HG03108 (cell line): ENCODE measurements at regions not wholly inside any gene's neighbourhood (a gene's known extent, or its start where the extent isn't known, plus 50 kb on each side); places are given as distances from the start of the nearest gene placed in this dataset.
A peak's percentile ranks its signal among the peaks of the same experiment; 100 is the strongest.

Source experiments
- ATAC-seq: cut with Tn5 transposase; IDR thresholded peaks from one replicate; pipeline ENCODE4 v1.9.1; 2021; ENCODE audit warnings: moderate library complexity; ENCODE audit not compliant: unreplicated experiment

DNA sequence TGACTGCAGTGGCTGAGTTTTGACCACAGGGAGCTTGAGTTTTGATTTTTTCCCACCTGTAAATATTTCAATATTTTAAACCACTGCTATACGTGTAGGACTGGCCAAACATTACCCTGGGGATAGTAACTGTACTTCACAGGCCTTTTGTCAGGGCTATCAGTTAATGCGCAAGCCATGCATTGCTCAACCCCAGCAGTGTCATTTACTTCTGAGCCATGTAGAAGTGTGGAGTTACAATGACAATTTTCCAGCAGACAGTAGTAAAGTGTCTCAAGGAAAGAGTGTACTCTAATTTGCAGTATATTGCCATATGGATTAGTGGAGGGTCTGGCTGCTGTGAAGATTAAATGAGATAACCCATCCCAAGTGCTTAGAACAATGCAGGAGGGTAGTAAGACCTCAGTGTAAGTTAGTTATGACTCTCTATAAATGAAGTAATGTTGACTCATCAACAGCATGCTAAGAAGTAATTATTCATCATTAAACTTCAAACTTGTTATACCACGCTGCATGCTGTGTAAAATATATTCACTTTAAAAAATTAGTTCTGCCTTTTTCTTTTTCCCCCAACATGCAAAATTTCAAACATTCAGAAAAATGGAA is 489.2 kb downstream of the KDM4C start:
- no peak for ATAC-seq

DNA sequence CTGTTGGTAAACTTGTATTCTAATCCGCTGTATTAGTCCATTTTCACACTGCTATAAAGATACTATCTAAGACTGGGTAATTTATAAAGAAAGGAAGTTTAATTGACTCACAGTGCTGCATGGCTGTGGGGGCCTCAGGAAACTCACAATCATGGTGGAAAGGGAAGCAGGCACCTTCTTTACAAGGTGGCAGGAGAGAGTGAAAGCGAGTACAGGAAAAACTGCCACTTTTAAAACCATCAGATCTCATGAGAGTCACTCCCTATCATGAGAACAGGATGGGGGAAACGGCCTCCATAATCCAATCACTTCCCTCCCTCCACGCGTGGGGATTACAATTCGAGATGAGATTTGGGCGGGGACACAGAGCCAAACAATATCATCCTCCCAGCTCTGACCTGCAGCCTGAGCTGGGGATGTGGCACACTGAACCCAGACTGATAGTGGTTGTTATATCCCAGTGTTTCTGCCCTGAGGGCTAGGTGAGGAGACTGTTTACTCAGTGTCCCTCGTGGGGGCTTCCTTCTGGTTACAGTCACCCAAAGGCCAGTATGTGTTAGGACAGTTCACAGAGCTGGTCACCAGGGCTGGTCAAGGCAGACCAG is 488.3 kb downstream of the KDM4C start:
- no peak for ATAC-seq

DNA sequence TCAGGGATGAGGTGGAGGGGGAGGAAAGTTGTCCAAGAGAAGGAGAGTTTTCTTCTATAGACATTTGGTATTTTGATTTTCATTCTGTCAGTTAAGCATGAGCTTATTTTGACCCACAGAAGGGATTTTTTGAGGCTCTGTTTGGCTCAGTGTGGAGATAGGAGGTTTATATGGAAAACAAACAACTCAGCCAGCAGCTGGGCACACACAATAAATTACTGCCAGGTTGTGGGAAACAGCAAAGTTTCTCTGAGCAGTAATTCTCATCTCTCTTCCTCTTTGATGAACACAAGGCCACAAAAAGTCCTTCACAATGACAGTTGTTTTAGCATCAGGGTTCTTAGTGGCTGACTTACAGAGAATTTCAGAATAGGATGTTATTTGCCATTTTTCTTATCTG is 486.1 kb downstream of the KDM4C start:
- ATAC-seq: no peak

DNA sequence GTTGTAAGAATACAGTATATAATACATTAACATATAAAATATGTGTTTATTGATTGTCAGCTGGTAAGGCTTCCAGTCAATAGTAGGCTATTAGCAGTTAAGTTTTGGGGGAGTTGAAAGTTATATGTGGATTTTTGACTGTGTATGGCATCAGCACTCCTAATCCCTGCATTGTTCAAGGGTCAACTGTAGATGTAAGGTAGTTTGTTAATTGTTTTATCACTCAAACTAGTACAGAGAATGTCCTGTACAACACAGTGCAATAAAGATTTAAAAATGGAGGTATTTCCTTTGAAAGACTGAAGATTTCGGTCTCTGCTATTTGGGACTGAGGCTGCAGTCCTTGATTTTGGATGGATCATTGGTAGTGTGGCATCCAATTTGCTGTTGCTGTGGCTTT is 484.4 kb downstream of the KDM4C start:
- ATAC-seq: no peak

DNA sequence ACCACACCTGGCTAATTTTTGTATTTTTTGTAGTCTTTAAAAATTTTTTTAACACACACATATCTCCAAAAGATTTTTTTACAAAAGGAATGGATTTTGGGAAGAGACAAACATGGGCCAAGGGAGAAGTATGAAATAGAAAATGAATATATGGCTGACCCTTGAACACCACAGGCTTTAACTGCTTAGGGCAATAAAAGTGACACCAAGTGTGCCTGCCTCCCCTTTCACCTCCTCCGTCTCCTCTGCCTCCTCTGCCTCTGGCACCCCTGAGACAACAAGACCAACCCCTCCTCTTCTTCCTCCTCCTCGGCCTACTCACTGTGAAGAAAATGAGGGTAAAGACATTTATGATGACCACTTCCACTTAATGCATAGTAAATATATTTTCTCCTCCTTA is 483.9 kb downstream of the KDM4C start:
- no peak for ATAC-seq

DNA sequence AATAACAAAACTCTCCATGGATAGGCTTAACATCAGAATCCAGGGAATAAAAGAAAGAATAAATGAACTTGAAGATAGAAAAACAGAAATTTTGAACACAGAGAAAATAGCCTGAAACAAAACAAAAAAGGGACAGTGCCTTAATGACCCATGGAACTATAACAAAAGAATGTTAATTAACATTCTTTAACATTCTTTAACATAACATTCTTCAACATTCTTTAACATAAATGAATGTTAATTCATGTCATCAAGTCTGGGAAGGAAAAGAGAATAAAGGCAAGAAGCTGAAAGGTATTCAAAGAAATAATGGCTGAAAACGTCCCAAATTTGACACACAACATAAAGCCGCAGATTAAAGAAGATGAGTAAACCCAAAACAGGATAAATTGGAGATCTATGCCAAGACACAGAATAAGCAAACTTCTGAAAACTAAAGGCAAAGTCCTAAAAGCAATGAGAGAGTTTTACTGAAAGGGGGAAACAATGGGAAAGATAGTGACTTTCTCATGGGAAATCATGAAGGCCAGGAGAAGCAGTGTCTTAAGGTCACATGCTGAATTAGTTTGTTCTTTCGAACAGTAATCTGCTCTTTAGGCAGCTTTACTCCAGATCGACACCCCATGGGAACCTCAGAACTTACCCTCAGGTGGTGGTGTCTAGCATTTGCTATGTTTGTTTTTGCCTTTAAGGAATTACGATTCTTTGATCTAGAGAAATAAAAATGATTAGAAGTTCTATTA is 483.0 kb downstream of the KDM4C start:
- no peak for ATAC-seq

DNA sequence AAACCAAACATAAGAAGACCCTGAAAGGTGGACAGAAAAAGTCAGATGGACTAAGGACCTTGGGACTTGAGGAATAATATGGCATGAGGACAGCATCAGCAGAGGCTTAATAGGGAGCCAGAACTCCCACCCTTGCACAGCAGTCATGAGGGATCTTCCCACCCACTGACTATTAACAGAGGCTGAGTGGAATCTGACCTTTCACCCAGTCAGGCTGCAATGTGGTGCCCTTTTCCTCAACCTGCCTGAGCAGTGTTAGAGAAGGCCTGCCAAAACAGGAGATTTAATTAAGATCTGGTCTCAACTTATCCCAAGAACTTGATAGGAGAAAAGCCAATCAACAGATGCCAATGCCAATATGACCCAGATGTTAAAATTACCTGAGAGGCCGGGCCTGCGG is 481.9 kb downstream of the KDM4C start:
- no peak for ATAC-seq

DNA sequence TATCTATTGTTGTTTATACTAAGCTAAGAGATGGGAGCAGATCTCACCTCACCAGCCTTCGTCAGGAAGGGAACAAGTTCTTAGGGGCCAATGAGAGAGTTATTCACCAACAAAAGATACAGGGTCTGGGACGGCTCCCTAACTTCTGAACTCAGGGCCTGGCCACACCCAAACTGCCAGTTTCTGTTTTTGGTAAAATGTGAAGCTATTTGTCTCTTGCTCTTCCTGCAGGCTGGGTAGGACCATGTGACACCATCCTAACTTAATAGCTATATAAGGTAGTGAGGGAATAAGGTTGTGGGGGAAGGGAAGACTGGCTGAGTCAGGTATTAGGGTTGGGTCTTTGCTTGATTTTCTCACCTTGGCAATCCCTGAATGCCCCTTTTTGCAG is 480.5 kb downstream of the KDM4C start:
- ATAC-seq: no peak

DNA sequence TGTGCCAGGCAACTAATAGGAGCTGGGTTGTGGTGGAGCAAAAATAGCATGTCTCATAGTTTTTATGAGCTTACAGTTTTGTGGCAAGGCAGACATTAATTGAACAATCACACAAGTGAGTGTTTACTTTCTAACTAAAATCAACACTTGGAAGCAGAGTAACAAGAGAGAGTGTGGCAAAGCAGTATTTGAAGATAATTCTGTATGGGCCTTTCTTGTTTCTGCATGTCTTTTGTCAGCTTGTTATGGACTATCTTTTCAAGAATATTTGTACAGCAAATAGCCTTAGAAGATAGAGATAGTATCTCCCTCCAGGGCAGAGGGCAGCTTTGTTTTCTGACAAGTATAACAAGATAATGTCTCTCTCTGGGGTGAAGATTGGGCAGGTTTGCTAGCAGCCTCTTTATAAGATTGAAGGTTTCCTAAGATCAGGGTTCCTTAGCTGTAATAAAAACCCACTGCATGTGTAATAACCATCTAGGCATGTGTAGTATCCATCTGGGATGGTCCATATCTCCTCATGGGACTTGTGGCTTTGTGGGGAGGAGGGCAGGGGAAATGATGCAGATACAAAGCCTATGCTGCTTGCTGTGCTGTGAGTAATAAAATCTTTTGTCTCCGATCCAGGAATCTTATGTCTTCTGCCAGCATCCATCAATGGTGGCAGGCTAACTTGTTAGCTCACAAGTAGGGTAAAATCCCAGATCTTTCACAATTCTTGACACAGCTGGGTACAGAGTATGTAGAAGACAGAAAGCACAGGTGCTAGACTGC is 479.9 kb downstream of the KDM4C start:
- ATAC-seq: no peak

DNA sequence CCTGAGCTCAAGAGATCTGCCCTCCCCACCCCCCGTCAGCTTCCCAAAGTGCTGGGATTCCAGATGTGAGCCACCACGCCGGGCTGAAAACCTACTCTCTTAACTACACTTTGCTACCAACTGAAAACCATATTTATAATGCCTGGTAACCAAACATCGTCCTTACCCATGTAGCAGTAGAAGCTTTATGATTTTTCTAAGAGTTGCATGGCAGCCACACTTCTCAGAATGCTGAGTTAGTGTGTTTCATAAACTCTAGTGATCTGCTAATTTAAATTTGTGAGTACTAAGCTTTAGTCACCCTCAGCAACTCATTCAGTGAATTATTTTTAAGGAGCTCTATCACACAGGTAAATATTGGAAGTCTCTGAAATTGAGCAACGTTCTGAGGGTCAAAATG is 478.4 kb downstream of the KDM4C start:
- no peak for ATAC-seq

DNA sequence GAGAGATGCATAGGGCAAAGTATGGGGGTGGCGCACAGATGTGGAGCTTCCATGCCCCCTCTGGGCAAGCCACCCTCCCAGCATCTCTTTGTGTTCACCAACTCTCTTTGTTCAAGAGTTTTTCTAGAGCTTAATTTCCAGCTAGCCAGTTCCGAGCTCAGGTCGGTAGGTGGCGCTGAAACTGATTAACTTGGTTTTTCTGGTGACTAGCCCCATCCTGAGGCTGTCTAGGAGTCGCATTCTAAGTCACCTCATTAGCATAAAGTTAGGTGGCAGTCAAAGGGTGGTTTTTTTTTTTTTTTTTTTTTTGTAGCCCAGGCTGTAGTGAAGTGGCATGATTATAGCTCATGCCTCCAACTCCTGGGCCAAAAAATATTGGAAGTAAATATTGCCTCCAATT is 476.4 kb downstream of the KDM4C start:
- peak; percentile 52 for ATAC-seq

DNA sequence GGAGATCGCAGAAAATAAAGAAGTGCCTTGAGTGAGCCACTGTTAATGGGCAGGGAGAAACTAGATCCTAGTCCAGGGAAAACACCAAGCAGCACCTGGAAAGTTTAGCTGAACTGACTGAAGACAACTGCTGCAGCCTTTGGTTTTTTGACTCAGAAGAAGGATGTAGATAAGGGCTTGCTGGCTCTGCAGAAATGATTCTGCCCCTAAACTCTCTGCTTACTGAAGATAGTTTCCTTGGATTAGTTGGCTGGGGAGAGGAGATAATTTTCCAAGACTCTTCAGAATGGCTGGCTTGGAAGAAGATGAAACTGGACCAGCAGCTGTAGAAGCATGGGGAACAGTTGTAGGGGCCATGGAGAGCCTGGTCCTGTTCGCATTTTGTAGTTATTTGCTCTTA is 471.8 kb downstream of the KDM4C start:
- ATAC-seq: no peak

DNA sequence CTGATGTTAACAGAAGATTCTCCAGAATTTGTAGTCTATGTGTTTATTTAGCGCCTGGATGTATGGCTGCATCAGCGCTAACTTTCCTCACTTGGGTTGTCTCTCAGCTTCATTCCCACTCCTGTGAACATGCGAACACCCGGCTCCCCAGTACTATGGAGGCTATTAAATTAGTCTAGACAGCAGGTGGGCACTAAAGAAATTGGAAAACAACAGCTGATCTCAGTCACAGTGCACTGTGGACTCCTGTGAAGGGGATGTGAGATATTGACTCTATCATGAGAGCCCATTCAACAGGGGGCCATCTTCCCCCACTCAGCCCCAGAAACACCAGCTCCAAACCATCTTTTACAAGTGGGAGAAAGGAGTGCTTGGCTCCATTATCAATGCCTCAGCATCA is 471.0 kb downstream of the KDM4C start:
- ATAC-seq: no peak

DNA sequence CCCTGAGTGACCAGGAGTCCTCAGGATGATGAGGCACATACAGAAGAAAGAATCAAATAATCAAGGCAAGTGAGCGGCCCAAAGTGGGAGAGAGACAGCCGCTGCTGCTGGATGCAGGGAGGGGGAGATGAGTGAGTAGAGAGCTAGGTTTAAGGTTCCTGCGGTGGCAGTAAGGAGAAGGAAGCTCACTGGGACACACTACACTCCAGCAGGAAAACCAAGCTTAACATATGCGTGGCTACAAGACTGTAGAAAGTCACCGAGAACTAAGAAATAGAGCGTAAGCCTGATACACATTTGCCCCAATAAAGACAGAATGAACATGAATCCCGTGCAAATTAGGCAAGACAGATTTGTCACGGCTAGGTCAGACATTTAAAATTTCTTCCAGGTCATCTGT is 470.2 kb downstream of the KDM4C start:
- ATAC-seq: no peak

DNA sequence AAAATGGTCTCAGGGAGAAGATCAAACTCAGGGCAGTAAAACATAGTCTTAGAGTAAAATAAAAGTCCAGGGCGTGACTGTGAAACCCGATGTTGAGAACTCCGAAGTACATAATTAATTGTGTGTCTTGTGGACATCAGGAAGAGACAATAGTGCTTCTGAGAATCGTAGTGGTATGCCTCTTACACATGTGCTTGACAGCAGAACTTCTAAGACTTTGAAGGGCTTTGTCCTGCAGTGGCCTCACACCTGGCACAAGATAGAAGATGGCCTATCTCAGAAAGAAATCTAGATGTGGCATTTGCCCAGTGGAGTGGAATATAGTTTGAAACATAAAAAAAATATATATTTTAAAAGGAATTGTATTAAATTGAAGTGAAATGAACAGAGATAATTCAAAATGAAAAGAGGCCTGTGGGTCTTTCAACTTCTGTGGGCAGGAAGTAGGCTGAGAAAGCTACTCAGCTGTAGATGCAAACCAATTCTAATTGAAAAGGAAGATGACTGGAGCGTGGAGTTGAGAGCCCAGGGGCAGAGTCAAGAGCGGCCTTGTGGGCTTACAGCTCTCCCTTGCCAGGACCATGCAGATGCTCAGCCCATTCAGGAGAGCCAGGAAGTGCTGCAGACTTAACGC is 468.4 kb downstream of the KDM4C start:
- no peak for ATAC-seq
